ENCODE measurements at regions not wholly inside any gene's neighbourhood (a gene's known extent, or its start where the extent isn't known, plus 50 kb on each side); places are given as distances from the start of the nearest gene placed in this dataset.

DNA sequence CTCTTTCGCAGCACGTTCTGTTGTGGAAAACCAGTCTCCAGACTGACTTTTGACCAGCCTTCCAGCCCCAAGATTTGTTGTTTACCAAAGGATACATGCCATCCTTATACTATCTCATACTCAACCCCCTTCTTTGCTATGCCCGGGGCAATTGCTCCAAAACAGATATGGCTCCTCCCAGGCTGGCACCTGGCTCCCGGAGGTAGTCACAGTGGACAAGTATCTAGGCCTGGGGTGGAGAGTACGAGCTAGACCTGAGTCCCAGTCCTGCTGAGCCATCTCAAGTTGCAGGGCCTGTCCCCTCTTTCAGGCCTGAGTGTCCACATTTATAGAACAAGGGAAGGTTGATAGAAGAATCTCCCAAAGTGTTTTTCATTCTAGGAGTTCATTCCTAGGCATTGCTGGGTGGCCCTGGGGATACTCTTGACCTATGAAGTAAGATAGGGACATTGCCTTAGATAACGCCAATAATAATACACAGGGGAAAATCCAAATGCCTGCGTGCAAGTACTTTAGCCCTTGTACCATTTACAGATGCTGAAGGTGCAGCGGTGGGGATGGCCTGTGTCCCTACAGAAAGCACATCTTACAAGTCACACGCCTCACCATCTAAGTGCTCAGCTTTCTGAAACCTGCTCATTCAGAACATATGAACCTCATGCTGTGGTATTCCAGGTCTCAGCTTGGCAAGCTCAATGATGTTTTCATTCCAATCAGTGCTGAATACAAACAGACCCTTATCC lies 136.7 kb upstream of the MAMLD1 start:
- no peak for TF ChIP-seq EP300 (IDR thresholded peaks at IDR 0.05)
- TF ChIP-seq POLR2A (IDR thresholded peaks at IDR 0.05), result no peak
- TF ChIP-seq, protein P1, sequence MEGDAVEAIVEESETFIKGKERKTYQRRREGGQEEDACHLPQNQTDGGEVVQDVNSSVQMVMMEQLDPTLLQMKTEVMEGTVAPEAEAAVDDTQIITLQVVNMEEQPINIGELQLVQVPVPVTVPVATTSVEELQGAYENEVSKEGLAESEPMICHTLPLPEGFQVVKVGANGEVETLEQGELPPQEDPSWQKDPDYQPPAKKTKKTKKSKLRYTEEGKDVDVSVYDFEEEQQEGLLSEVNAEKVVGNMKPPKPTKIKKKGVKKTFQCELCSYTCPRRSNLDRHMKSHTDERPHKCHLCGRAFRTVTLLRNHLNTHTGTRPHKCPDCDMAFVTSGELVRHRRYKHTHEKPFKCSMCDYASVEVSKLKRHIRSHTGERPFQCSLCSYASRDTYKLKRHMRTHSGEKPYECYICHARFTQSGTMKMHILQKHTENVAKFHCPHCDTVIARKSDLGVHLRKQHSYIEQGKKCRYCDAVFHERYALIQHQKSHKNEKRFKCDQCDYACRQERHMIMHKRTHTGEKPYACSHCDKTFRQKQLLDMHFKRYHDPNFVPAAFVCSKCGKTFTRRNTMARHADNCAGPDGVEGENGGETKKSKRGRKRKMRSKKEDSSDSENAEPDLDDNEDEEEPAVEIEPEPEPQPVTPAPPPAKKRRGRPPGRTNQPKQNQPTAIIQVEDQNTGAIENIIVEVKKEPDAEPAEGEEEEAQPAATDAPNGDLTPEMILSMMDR (IDR thresholded peaks at IDR 0.05), result no peak
- TF ChIP-seq POLR2AphosphoS5 (IDR thresholded peaks at IDR 0.05), result no peak
- Histone ChIP-seq H3K9me3 (no peaks in the 10 kb centered on the region), H3K4me3 (no peak overlapping the region), H3K4me1 (no peaks in the 10 kb centered on the region), H3K36me3 (no peaks in the 10 kb centered on the region), H3K27me3 (no peaks in the 10 kb centered on the region), H3K27ac (no peak overlapping the region)
- 69% methylated on average over 9 of the region's 9 CpGs for WGBS
- no peak for DNase-seq (ENCODE audit: low spot score in 2 of 2)

DNA sequence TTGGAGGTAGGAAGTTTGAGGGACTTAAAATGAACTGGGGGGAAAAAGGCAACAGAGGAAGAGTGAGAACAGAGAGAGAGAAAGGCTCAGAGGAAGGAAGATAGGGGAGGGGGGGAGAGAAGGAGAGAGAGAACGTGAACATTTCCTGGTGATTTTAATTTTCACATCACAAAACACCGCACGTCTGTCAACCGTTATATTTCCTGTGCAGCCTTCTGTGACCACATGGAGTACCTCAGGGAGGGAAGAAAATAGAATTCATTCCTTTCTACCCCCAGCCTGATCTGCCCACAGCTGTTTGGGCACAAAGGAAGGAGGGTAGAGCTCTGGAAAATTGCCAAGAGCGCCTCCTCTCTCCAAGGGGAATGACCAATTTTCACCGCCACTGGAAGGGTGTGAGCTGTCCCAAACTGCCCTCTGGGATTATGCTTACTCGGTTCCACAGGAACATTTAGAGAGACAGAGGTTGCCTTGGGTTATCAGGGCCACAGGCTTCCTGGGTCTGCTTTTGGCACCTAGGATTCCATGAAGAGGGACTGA lies 135.7 kb upstream of the MAMLD1 start:
- no peaks in the 10 kb centered on the region for H3K36me3 ChIP-seq
- no peak overlapping the region for H3K27ac ChIP-seq
- TF ChIP-seq EP300 (IDR thresholded peaks at IDR 0.05) (no peak), POLR2A (IDR thresholded peaks at IDR 0.05) (no peak), POLR2AphosphoS5 (IDR thresholded peaks at IDR 0.05) (no peak)
- TF ChIP-seq, protein P1 (IDR thresholded peaks at IDR 0.05), result no peak

DNA sequence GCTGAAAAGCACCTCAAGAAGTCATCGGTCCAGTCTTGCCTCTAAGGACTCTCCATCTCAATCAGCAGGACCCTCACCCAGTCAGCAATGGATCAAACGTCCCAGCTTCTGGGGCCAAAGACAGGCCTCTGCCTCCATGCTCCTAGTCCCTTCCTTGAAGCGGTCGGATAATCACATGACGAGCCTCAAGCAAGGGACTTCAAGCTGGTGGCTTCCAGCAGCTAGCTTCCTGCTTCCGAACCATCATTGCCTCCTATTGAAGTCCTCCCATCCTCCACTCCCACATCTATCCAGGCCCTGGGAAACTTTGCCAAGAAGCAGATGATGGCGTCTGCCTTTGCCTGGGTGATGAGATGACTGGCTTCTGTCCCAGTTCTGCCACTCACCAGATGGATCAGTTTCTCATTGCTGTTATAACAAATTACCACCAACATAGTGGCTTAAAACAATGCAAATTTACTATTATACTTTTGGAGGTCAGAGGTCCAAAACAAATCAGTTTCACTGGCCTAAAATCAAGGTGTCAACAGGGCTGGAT lies 135.2 kb upstream of the MAMLD1 start:
- Histone ChIP-seq H3K4me3 (no peak overlapping the region), H3K9me3 (no peaks in the 10 kb centered on the region), H3K27ac (no peak overlapping the region), H3K36me3 (no peaks in the 10 kb centered on the region), H3K27me3 (no peaks in the 10 kb centered on the region), H3K4me1 (no peaks in the 10 kb centered on the region)
- DNase-seq (ENCODE audit: low spot score in 2 of 2), result no peak
- TF ChIP-seq EP300 (IDR thresholded peaks at IDR 0.05) (no peak), POLR2AphosphoS5 (IDR thresholded peaks at IDR 0.05) (no peak), POLR2A (IDR thresholded peaks at IDR 0.05) (no peak)
- TF ChIP-seq, protein P1 (IDR thresholded peaks at IDR 0.05), result no peak
- WGBS, result 79% methylated on average over 7 of the region's 7 CpGs

More for the DNA sequence above, 135.7 kb upstream of the MAMLD1 start:
- Histone ChIP-seq H3K4me3 (no peak overlapping the region), H3K4me1 (no peaks in the 10 kb centered on the region), H3K27me3 (no peaks in the 10 kb centered on the region), H3K9me3 (no peaks in the 10 kb centered on the region)
- WGBS, result 48% methylated on average over 7 of the region's 7 CpGs
- no peak for DNase-seq (ENCODE audit: low spot score in 2 of 2)

DNA sequence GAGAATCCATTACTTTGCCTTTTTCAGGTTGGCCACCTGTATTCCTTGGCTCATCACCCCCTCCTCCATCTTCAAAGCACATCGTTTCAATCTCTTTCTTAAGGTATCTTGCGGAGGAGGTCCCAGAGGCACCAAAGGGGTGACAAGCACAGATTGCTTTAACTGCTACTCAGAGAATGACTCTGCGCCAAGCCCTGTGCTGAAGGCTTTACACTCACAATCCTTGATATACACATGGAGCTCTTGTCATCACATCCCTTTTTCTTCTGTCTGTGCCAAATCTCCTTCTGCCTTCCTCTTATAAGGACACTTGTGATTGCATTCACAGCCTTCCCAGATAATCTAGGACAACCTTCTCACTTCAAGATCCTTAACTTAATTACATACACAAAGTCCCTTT lies 134.7 kb upstream of the MAMLD1 start:
- Histone ChIP-seq H3K36me3 (no peaks in the 10 kb centered on the region), H3K9me3 (no peaks in the 10 kb centered on the region), H3K4me1 (no peaks in the 10 kb centered on the region), H3K27me3 (no peaks in the 10 kb centered on the region), H3K27ac (no peak overlapping the region), H3K4me3 (no peak overlapping the region)
- DNase-seq (ENCODE audit: low spot score in 2 of 2), result no peak
- TF ChIP-seq POLR2A (IDR thresholded peaks at IDR 0.05) (no peak), POLR2AphosphoS5 (IDR thresholded peaks at IDR 0.05) (no peak)
- 85% methylated on average over 3 of the region's 3 CpGs for WGBS

DNA sequence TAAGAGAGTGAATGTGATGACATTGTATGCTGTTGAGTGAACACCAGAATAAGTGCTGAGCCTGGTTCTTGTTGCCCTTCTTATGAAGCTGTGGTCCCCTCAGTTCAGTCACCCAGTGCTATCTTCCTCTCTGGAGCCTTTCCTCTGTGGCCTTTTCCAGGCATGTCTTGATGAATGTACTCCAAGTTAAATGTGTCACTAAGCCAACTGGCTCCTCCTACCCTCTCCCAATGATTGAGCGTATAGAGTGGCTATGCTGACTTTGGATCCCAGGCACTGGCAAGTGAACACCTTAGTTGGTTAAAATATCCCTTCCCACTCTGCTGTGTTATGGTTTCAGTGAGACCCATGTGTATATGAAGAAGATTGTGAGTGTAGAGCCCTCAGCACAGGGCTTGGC lies 134.1 kb upstream of the MAMLD1 start:
- no peaks in the 10 kb centered on the region for H3K36me3 ChIP-seq
- no peak overlapping the region for H3K27ac ChIP-seq
- WGBS, result 75% methylated on average over 1 of the region's 1 CpG
- no peak overlapping the region for H3K4me3 ChIP-seq
- no peaks in the 10 kb centered on the region for H3K9me3 ChIP-seq
- no peaks in the 10 kb centered on the region for H3K27me3 ChIP-seq
- no peaks in the 10 kb centered on the region for H3K4me1 ChIP-seq
- TF ChIP-seq EP300 (IDR thresholded peaks at IDR 0.05), result no peak
- no peak for TF ChIP-seq POLR2A (IDR thresholded peaks at IDR 0.05)
- TF ChIP-seq, protein P1 (IDR thresholded peaks at IDR 0.05), result no peak
- TF ChIP-seq POLR2AphosphoS5 (IDR thresholded peaks at IDR 0.05), result no peak
- DNase-seq (ENCODE audit: low spot score in 2 of 2), result no peak
